Skeletal muscle cell (primary cell): ENCODE measurements at regions not wholly inside any gene's neighbourhood (a gene's known extent, or its start where the extent isn't known, plus 50 kb on each side); places are given as distances from the start of the nearest gene placed in this dataset.
"Not testable (repeated sequence)": the region's sequence is repeated elsewhere in the genome, so short reads cannot be mapped to it uniquely, and the experiment has no call there.

Source experiments
- DNase-seq: peaks from one replicate; pipeline ENCODE4 v3.0.0-alpha.2; 2010; ENCODE audit warnings: low read depth
- H3K4me3 ChIP-seq: 2 replicates; pipeline ENCODE4 v1.5.1; 2011; ENCODE audit warnings: low read depth, mild to moderate bottlenecking, control low read depth, low read length, moderate library complexity

- no peak for DNase-seq
- no peak overlapping the region for H3K4me3 ChIP-seq
These were observed 231.1 kb downstream of the TFEC start for GRCh38 chr7:115799430-115799829.

- no peak overlapping the region for H3K4me3 ChIP-seq
- DNase-seq: no peak
These were observed 236.4 kb downstream of the TFEC start for GRCh38 chr7:115793958-115794702.

- H3K4me3 ChIP-seq: no peak overlapping the region
- DNase-seq: no peak
These were observed 240.7 kb downstream of the TFEC start for GRCh38 chr7:115789901-115790300.

- not testable (repeated sequence) for H3K4me3 ChIP-seq
These were observed 241.1 kb downstream of the TFEC start for GRCh38 chr7:115789473-115789872.

GRCh38 chr7:115782696-115783490 is 247.7 kb downstream of the TFEC start:
- H3K4me3 ChIP-seq: no peak overlapping the region
- no peak for DNase-seq

More at GRCh38 chr7:115789473-115789872, 241.1 kb downstream of the TFEC start:
- not testable (repeated sequence) for DNase-seq

GRCh38 chr7:115779561-115779960 is 251.0 kb downstream of the TFEC start:
- DNase-seq: no peak
- H3K4me3 ChIP-seq: no peak overlapping the region

- H3K4me3 ChIP-seq: no peak overlapping the region
- no peak for DNase-seq
These were observed 254.6 kb downstream of the TFEC start for GRCh38 chr7:115775981-115776380.

- no peak overlapping the region for H3K4me3 ChIP-seq
- DNase-seq: no peak
These were observed 267.2 kb downstream of the TFEC start for GRCh38 chr7:115763347-115763746.

- no peak overlapping the region for H3K4me3 ChIP-seq
- no peak for DNase-seq
These were observed 272.5 kb downstream of the TFEC start for GRCh38 chr7:115758025-115758424.

GRCh38 chr7:115754226-115754625 is 276.3 kb downstream of the TFEC start:
- no peak overlapping the region for H3K4me3 ChIP-seq
- no peak for DNase-seq

GRCh38 chr7:115749924-115750323 is 280.6 kb downstream of the TFEC start:
- no peak for DNase-seq
- no peak overlapping the region for H3K4me3 ChIP-seq

GRCh38 chr7:115748123-115748738 is 282.3 kb downstream of the TFEC start:
- DNase-seq: no peak
- H3K4me3 ChIP-seq: no peak overlapping the region

GRCh38 chr7:115747174-115747573 is 283.4 kb downstream of the TFEC start:
- H3K4me3 ChIP-seq: no peak overlapping the region
- no peak for DNase-seq

GRCh38 chr7:115740043-115740442 is 290.5 kb downstream of the TFEC start:
- no peak overlapping the region for H3K4me3 ChIP-seq
- DNase-seq: no peak

- H3K4me3 ChIP-seq: no peak overlapping the region
- no peak for DNase-seq
These were observed 295.9 kb downstream of the TFEC start for GRCh38 chr7:115734641-115735040.

- DNase-seq: no peak
- H3K4me3 ChIP-seq: no peak overlapping the region
These were observed 298.6 kb downstream of the TFEC start for GRCh38 chr7:115731796-115732471.

GRCh38 chr7:115728518-115728917 is 302.0 kb downstream of the TFEC start:
- DNase-seq: no peak
- H3K4me3 ChIP-seq: no peak overlapping the region

- no peak for DNase-seq
- H3K4me3 ChIP-seq: no peak overlapping the region
These were observed 306.0 kb downstream of the TFEC start for GRCh38 chr7:115724400-115725056.

GRCh38 chr7:115722302-115722977 is 308.1 kb downstream of the TFEC start:
- no peak overlapping the region for H3K4me3 ChIP-seq
- no peak for DNase-seq
